H1 (cell line): ENCODE measurements at regions not wholly inside any gene's neighbourhood (a gene's known extent, or its start where the extent isn't known, plus 50 kb on each side); places are given as distances from the start of the nearest gene placed in this dataset.

Source experiments
- CTCF ChIA-PET: fragments of 300-600 bp; sonication (Branson Sonifier 250); formaldehyde crosslinking; loops from one replicate; lab custom pipeline; 2021; ENCODE audit not compliant: partially characterized antibody; lab: Charles Lee
- POLR2A ChIA-PET: fragments of 300-600 bp; sonication (Branson Sonifier 250); formaldehyde crosslinking; loops from one replicate; lab custom pipeline; 2021; ENCODE audit warnings: inconsistent platforms; ENCODE audit not compliant: partially characterized antibody; lab: Charles Lee
- DNase-seq, 2 experiments: peaks; one replicate each; pipeline versions ENCODE4 v3.0.0 to v3.0.0-alpha.2; 2010 to 2022; ENCODE audit warnings: low spot score in 2 of 2, low read depth in 1 of 2, mixed read lengths in 1 of 2
- FAIRE-seq: peaks from 2 replicates; lab custom pipeline; 2011; peaks lifted over from hg19 to GRCh38; lab: Jason Lieb, UNC
- H2AFZ ChIP-seq: 2 replicates; pipeline ENCODE4 v1.8.1; 2012; ENCODE audit warnings: low read length, inconsistent platforms
- H2AK5ac ChIP-seq: 2 replicates; pipeline ENCODE4 v1.6.1; 2013; ENCODE audit warnings: low read depth, low read length
- H2BK120ac ChIP-seq: replicated peaks from 2 replicates; pipeline ENCODE3; 2013; ENCODE audit warnings: low read depth, low read length, inconsistent platforms
- H2BK12ac ChIP-seq: 2 replicates; pipeline ENCODE4 v1.6.1; 2013; ENCODE audit warnings: low read depth, low read length
- H2BK15ac ChIP-seq: 2 replicates; pipeline ENCODE4 v1.6.1; 2013; ENCODE audit warnings: low read length
- H2BK20ac ChIP-seq: 2 replicates; pipeline ENCODE4 v1.6.1; 2013; ENCODE audit warnings: low read length
- H2BK5ac ChIP-seq: 2 replicates; pipeline ENCODE4 v1.6.1; 2013; ENCODE audit warnings: low read depth, low read length
- H3K14ac ChIP-seq: 2 replicates; pipeline ENCODE4 v1.6.1; 2013; ENCODE audit warnings: inconsistent platforms; ENCODE audit not compliant: insufficient read length
- H3K18ac ChIP-seq: 2 replicates; pipeline ENCODE4 v1.6.1; 2013; ENCODE audit warnings: low read length; ENCODE audit errors: extremely low read depth
- H3K23ac ChIP-seq: 2 replicates; pipeline ENCODE4 v1.6.1; 2013; ENCODE audit warnings: inconsistent platforms; ENCODE audit not compliant: insufficient read length
- H3K23me2 ChIP-seq: 2 replicates; pipeline ENCODE4 v1.6.1; 2013; ENCODE audit warnings: low read depth, low read length
- H3K27ac ChIP-seq: 2 replicates; pipeline ENCODE4 v1.6.1; 2011; ENCODE audit warnings: low read depth, low read length, inconsistent platforms
- H3K27me3 ChIP-seq, 4 experiments: replicated peaks in 1 of 4; 1 replicate in 1 of 4; 2 replicates in 3 of 4; pipeline versions ENCODE4 v1.6.1 to v1.8.1; 2011 to 2013; ENCODE audit warnings: low read length in 3 of 4, mild to moderate bottlenecking in 3 of 4, inconsistent platforms in 2 of 4, mixed read lengths in 2 of 4, moderate library complexity in 1 of 4; ENCODE audit not compliant: control insufficient read depth in 3 of 4, insufficient read depth in 3 of 4; ENCODE audit errors: extremely low read depth in 1 of 4
- H3K36me3 ChIP-seq, 4 experiments: 2 replicates each; pipeline versions ENCODE4 v1.6.1 to v1.8.1; 2011 to 2013; ENCODE audit warnings: mild to moderate bottlenecking in 4 of 4, low read length in 3 of 4, moderate library complexity in 2 of 4, control low read depth in 1 of 4, inconsistent platforms in 1 of 4; ENCODE audit not compliant: insufficient read depth in 4 of 4, control insufficient read depth in 2 of 4
- H3K4ac ChIP-seq: replicated peaks from 2 replicates; pipeline ENCODE3; 2013; ENCODE audit warnings: low read length, low read depth, mixed read lengths, inconsistent platforms; ENCODE audit not compliant: insufficient read length
- H3K4me1 ChIP-seq, 4 experiments: replicated peaks in 1 of 4; 1 replicate in 1 of 4; 2 replicates in 3 of 4; pipeline versions ENCODE4 v1.6.1 to v1.8.1; 2011 to 2013; ENCODE audit warnings: low read length in 3 of 4, inconsistent platforms in 2 of 4, mixed read lengths in 1 of 4; ENCODE audit not compliant: insufficient read depth in 4 of 4, control insufficient read depth in 3 of 4
- H3K4me2 ChIP-seq, 2 experiments: 2 replicates each; pipeline versions ENCODE4 v1.6.1 to v1.8.1; 2011 to 2013; ENCODE audit warnings: low read depth in 2 of 2, low read length in 2 of 2, control low read depth in 1 of 2, inconsistent platforms in 1 of 2, mild to moderate bottlenecking in 1 of 2; ENCODE audit not compliant: insufficient read depth in 1 of 2
- H3K4me3 ChIP-seq, 4 experiments: fragments of 200-600, 300-600 bp in 1 of 4; sonication (generic), shearing (Covaris generic), sonication (Bioruptor Twin) in 1 of 4; 2 replicates each; pipeline versions ENCODE4 v1.5.1 to v1.8.1; 2011 to 2016; ENCODE audit warnings: low read length in 4 of 4, low read depth in 3 of 4, control low read depth in 2 of 4, inconsistent platforms in 2 of 4, mild to moderate bottlenecking in 2 of 4, mixed read lengths in 1 of 4, moderate library complexity in 1 of 4; ENCODE audit not compliant: insufficient read depth in 2 of 4; ENCODE audit errors: extremely low read depth in 1 of 4
- H3K56ac ChIP-seq: replicated peaks from 2 replicates; pipeline ENCODE3; 2013; ENCODE audit warnings: low read depth, mild to moderate bottlenecking, mixed read lengths, low read length, inconsistent platforms; ENCODE audit not compliant: insufficient read length
- H3K79me1 ChIP-seq: 2 replicates; pipeline ENCODE4 v1.6.1; 2013; ENCODE audit warnings: low read depth, low read length, control low read depth
- H3K79me2 ChIP-seq, 2 experiments: 2 replicates each; pipeline versions ENCODE4 v1.6.1 to v1.8.1; 2012 to 2013; ENCODE audit warnings: low read length in 2 of 2, mild to moderate bottlenecking in 2 of 2, inconsistent platforms in 1 of 2; ENCODE audit not compliant: insufficient read depth in 2 of 2, control insufficient read depth in 1 of 2
- H3K9ac ChIP-seq, 4 experiments: replicated peaks in 1 of 4; 1 replicate in 1 of 4; 2 replicates in 3 of 4; pipeline versions ENCODE4 v1.6.1 to v1.8.1; 2011 to 2013; ENCODE audit warnings: low read depth in 3 of 4, low read length in 3 of 4, control low read depth in 2 of 4, mild to moderate bottlenecking in 2 of 4, moderate library complexity in 2 of 4, inconsistent platforms in 1 of 4; ENCODE audit errors: extremely low read depth in 1 of 4
- H3K9me3 ChIP-seq, 2 experiments: 2 replicates each; pipeline versions ENCODE4 v1.6.1 to v1.8.1; 2012 to 2013; ENCODE audit warnings: mild to moderate bottlenecking in 2 of 2, moderate library complexity in 2 of 2, control low read depth in 1 of 2, inconsistent platforms in 1 of 2, low read depth in 1 of 2, low read length in 1 of 2, mixed read lengths in 1 of 2; ENCODE audit not compliant: insufficient read depth in 2 of 2
- H4K20me1 ChIP-seq, 2 experiments: replicated peaks in 1 of 2; 2 replicates each; pipeline versions ENCODE3 to v1.8.1; 2011 to 2013; ENCODE audit warnings: inconsistent platforms in 2 of 2, low read length in 2 of 2, mild to moderate bottlenecking in 1 of 2; ENCODE audit not compliant: insufficient read depth in 2 of 2, control insufficient read depth in 1 of 2
- H4K5ac ChIP-seq: 2 replicates; pipeline ENCODE4 v1.6.1; 2013; ENCODE audit warnings: low read length, low read depth, mixed read lengths, inconsistent platforms; ENCODE audit not compliant: insufficient read length
- H4K8ac ChIP-seq: 2 replicates; pipeline ENCODE4 v1.8.0; 2013; ENCODE audit warnings: mild to moderate bottlenecking, moderate library complexity, low read length, inconsistent platforms; ENCODE audit not compliant: insufficient read depth; ENCODE audit errors: extremely low read depth
- H4K91ac ChIP-seq: replicated peaks from 2 replicates; pipeline ENCODE3; 2013; ENCODE audit warnings: low read length, mixed read lengths, inconsistent platforms; ENCODE audit not compliant: insufficient read length
- CBX8 ChIP-seq: fragments of 300-800, 300-1000 bp; sonication (generic); IDR thresholded peaks from 2 replicates; pipeline ENCODE4 v1.7.1; 2016; ENCODE audit warnings: low read depth, low read length, borderline replicate concordance
- CHD2 ChIP-seq: IDR thresholded peaks from 2 replicates; pipeline ENCODE4 v1.6.1; 2012; ENCODE audit warnings: low read length, improper control_type of control experiment
- CTBP2 ChIP-seq: IDR thresholded peaks from 2 replicates; pipeline ENCODE4 v1.7.0; 2011; ENCODE audit warnings: borderline replicate concordance, mild to moderate bottlenecking, moderate library complexity, mixed read lengths, low read length; ENCODE audit not compliant: insufficient read depth, insufficient read length
- EGR1 ChIP-seq: IDR thresholded peaks from 2 replicates; pipeline ENCODE4 v1.6.1; 2011; ENCODE audit warnings: low read depth, low read length, borderline replicate concordance
- EP300 ChIP-seq, 2 experiments: IDR thresholded peaks; 1 replicate in 1 of 2; 2 replicates in 1 of 2; pipeline ENCODE4 v1.6.1; 2011 to 2012; ENCODE audit warnings: low read depth in 2 of 2, low read length in 2 of 2, mild to moderate bottlenecking in 2 of 2, borderline replicate concordance in 1 of 2, inconsistent platforms in 1 of 2, moderate library complexity in 1 of 2
- JUN ChIP-seq: IDR thresholded peaks from 2 replicates; pipeline ENCODE4 v1.6.1; 2011; ENCODE audit warnings: low read depth, mild to moderate bottlenecking, improper control_type of control experiment, low read length
- KDM1A ChIP-seq: fragments of 200-600, 300-600 bp; sonication (generic); IDR thresholded peaks from 2 replicates; pipeline ENCODE4 v1.7.1; 2016; ENCODE audit warnings: mild to moderate bottlenecking, low read length, borderline replicate concordance
- KDM5A ChIP-seq: fragments of 200-600 bp; IDR thresholded peaks from 2 replicates; pipeline ENCODE4 v1.7.1; 2012; ENCODE audit warnings: mild to moderate bottlenecking, low read length, inconsistent platforms, mixed read lengths
- MAFK ChIP-seq: IDR thresholded peaks from 2 replicates; pipeline ENCODE4 v1.6.1; 2012; ENCODE audit warnings: low read depth, mild to moderate bottlenecking, improper control_type of control experiment, low read length
- NRF1 ChIP-seq: IDR thresholded peaks from 2 replicates; pipeline ENCODE4 v1.6.1; 2011; ENCODE audit warnings: mild to moderate bottlenecking, low read depth, low read length, improper control_type of control experiment
- RBBP5 ChIP-seq: IDR thresholded peaks from 2 replicates; pipeline ENCODE4 v1.7.1; 2012; ENCODE audit warnings: low read depth, mild to moderate bottlenecking, inconsistent platforms, low read length, moderate library complexity, borderline replicate concordance
- RXRA ChIP-seq: IDR thresholded peaks from 2 replicates; pipeline ENCODE4 v1.6.1; 2011; ENCODE audit warnings: low read depth, mild to moderate bottlenecking, low read length, moderate library complexity; ENCODE audit not compliant: insufficient read depth
- SIX5 ChIP-seq: IDR thresholded peaks from 2 replicates; pipeline ENCODE4 v1.6.1; 2011; ENCODE audit warnings: mild to moderate bottlenecking, low read depth, low read length
- SRF ChIP-seq: IDR thresholded peaks from 2 replicates; pipeline ENCODE4 v1.6.1; 2011; ENCODE audit warnings: mild to moderate bottlenecking, low read depth, low read length, moderate library complexity
- TCF12 ChIP-seq: IDR thresholded peaks from 2 replicates; pipeline ENCODE4 v1.6.1; 2011; ENCODE audit warnings: low read depth, mild to moderate bottlenecking, low read length
- WGBS, 2 experiments: shearing (Covaris generic) in 1 of 2; methylation state at CpG; one replicate each; pipeline versions ENCODE4 v1.1.6 to v1.1.7; 2013 to 2015; ENCODE audit warnings: low lambda C conversion rate in 2 of 2, mixed read lengths in 2 of 2, inconsistent platforms in 1 of 2, low coverage in 1 of 2, missing lambda C conversion rate in 1 of 2; ENCODE audit not compliant: insufficient replicate concordance in 2 of 2, insufficient coverage in 1 of 2, insufficient read length in 1 of 2; ENCODE audit errors: extremely low coverage in 1 of 2, missing lambda C conversion rate in 1 of 2; 5-methylcytosine and 5-hydroxymethylcytosine counted together

- FAIRE-seq, result no peak
- H3K79me1 ChIP-seq, result no peaks in the 10 kb centered on the region
- no peak overlapping the region for H3K9ac ChIP-seq
- TF ChIP-seq NRF1 (no peak), EGR1 (no peak), MAFK (no peak), TCF12 (no peak), CBX8 (no peak), EP300 (IDR thresholded peaks at IDR 0.05; ENCODE audit: borderline replicate concordance in 1 of 2, low read depth in 2 of 2, low read length in 2 of 2) (no peak), KDM5A (no peak), KDM1A (no peak), SRF (no peak), RXRA (no peak), SIX5 (no peak), RBBP5 (no peak), CHD2 (no peak), JUN (no peak), CTBP2 (no peak)
These were observed 280.7 kb upstream of the ZC3H15 start for GRCh38 chr2:186205254-186205911.

More at GRCh38 chr2:186205254-186205911, 280.7 kb upstream of the ZC3H15 start:
- H4K20me1 ChIP-seq, result no peaks in the 10 kb centered on the region
- H2AFZ ChIP-seq, result no peak overlapping the region
- no peak overlapping the region for H4K8ac ChIP-seq
- H3K36me3 ChIP-seq, result no peaks in the 10 kb centered on the region
- no peak overlapping the region for H2AK5ac ChIP-seq
- no peak overlapping the region for H3K4me2 ChIP-seq
- no peaks in the 10 kb centered on the region for H3K9me3 ChIP-seq
- no peak overlapping the region for H3K56ac ChIP-seq
- H3K23ac ChIP-seq, result peak overlapping the region; percentile 27
- no peak overlapping the region for H4K91ac ChIP-seq
- H3K4me3 ChIP-seq, result no peak overlapping the region
- ChIA-PET CTCF (no interaction called here), POLR2A (no interaction called here)
- H3K14ac ChIP-seq, result no peak overlapping the region
- H3K79me2 ChIP-seq, result no peaks in the 10 kb centered on the region
- 73% methylated on average over 1 of the region's 1 CpG; no CpG with 5 or more reads in 1 of the 2 experiments for WGBS, 2 experiments
- no peaks in the 10 kb centered on the region for H3K23me2 ChIP-seq
- no peak overlapping the region for H2BK12ac ChIP-seq
- H4K5ac ChIP-seq, result no peak overlapping the region
- no peaks in the 10 kb centered on the region for H3K27me3 ChIP-seq
- H3K27ac ChIP-seq, result no peak overlapping the region
- H2BK120ac ChIP-seq, result no peak overlapping the region
- no peak for DNase-seq
- H3K4me1 ChIP-seq, result no peaks in the 10 kb centered on the region
- H3K18ac ChIP-seq, result no peak overlapping the region
- no peak overlapping the region for H2BK20ac ChIP-seq
- H2BK15ac ChIP-seq, result no peak overlapping the region
- H3K4ac ChIP-seq, result no peak overlapping the region
- H2BK5ac ChIP-seq, result no peak overlapping the region
